ENCODE measurements at regions not wholly inside any gene's neighbourhood (a gene's known extent, or its start where the extent isn't known, plus 50 kb on each side); places are given as distances from the start of the nearest gene placed in this dataset.

DNA sequence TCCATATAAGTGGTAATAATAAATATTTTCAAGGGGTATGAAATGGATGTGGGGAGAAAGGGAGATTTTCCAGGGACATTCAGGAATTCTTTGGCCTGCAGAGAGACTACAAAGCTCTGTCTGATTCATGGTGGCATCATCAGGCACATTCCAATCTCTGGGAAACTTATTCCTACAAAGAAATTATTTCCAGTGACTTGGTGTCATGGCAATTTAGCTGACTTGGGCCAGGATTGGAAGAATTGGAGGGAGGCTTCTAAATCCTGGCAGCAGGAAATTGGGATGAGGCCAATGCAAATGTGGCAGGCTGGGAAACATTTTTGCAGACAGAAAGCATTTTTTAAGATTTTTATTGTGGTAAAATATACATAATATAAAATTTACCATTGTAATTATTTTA is 204.6 kb downstream of the RTL9 start:
- Histone ChIP-seq H4K20me1 (ENCODE audit: control insufficient read depth, extremely low read depth, insufficient read depth, low read length) (no peaks in the 10 kb centered on the region), H3K27ac (ENCODE audit: control insufficient read depth, insufficient read depth, low read length) (no peak overlapping the region), H3K9me1 (ENCODE audit: control insufficient read depth, extremely low read depth, insufficient read depth, low read length) (no peaks in the 10 kb centered on the region), H2AFZ (ENCODE audit: control insufficient read depth, low read length) (no peak overlapping the region), H3K9ac (ENCODE audit: control insufficient read depth, extremely low read depth, insufficient read depth, low read length) (no peak overlapping the region), H3K4me2 (ENCODE audit: control insufficient read depth, extremely low read depth, insufficient read depth, low read depth, low read length) (no peak overlapping the region), H3K9me3 (ENCODE audit: control insufficient read depth, low read depth, low read length) (no peaks in the 10 kb centered on the region), H3K36me3 (ENCODE audit: control insufficient read depth in 2 of 2, extremely low read depth in 1 of 2, insufficient read depth in 2 of 2, low read length in 2 of 2) (no peaks in the 10 kb centered on the region), H3K4me3 (ENCODE audit: control insufficient read depth in 2 of 3, extremely low read depth in 1 of 3, insufficient read depth in 2 of 3, low read depth in 1 of 3, low read length in 3 of 3) (no peak overlapping the region), H3K79me2 (ENCODE audit: control insufficient read depth, insufficient read depth, low read length) (no peaks in the 10 kb centered on the region), H3K27me3 (ENCODE audit: control insufficient read depth, extremely low read depth, insufficient read depth, low read length) (no peaks in the 10 kb centered on the region), H3K4me1 (ENCODE audit: control insufficient read depth, extremely low read depth, insufficient read depth, low read length) (no peaks in the 10 kb centered on the region)
- no peak for FAIRE-seq
- DNase-seq (ENCODE audit: low read depth, low spot score): no peak
- dilution Hi-C loops (cut with MboI; ENCODE audit: extremely low pct_ligation_motif_present, low sequenced_read_pairs): no loop called here
- TF ChIP-seq, protein P1, sequence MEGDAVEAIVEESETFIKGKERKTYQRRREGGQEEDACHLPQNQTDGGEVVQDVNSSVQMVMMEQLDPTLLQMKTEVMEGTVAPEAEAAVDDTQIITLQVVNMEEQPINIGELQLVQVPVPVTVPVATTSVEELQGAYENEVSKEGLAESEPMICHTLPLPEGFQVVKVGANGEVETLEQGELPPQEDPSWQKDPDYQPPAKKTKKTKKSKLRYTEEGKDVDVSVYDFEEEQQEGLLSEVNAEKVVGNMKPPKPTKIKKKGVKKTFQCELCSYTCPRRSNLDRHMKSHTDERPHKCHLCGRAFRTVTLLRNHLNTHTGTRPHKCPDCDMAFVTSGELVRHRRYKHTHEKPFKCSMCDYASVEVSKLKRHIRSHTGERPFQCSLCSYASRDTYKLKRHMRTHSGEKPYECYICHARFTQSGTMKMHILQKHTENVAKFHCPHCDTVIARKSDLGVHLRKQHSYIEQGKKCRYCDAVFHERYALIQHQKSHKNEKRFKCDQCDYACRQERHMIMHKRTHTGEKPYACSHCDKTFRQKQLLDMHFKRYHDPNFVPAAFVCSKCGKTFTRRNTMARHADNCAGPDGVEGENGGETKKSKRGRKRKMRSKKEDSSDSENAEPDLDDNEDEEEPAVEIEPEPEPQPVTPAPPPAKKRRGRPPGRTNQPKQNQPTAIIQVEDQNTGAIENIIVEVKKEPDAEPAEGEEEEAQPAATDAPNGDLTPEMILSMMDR (optimal IDR thresholded peaks at IDR 0.05 in 1 of 3, IDR thresholded peaks at IDR 0.05 in 1 of 3, conservative IDR thresholded peaks at IDR 0.05 in 1 of 3; ENCODE audit: extremely low read depth in 1 of 3, insufficient read depth in 2 of 3, low read length in 3 of 3): no peak
- no peak for TF ChIP-seq EZH2 (IDR thresholded peaks at IDR 0.05; ENCODE audit: low read length)

DNA sequence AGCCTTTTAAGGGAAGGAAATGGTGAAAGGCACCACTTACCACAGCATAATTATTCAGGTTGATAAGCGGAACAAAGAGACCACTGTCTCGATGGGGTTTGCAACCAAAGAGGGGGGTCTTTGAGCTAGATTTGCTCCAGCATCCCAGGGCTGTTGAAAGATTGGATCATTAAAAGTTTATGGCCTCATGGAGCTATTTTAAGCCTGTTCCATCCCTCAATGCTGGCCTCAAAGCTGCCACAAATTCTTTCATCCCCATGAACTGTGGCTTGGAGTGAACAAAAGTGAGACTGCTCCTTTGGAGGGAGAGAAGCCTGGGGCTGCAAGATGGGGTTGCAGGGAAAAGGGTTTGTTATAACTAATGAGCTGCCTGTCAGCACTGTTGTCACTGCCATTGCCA is 209.8 kb downstream of the RTL9 start:
- Histone ChIP-seq H3K4me1 (ENCODE audit: control insufficient read depth, extremely low read depth, insufficient read depth, low read length) (no peaks in the 10 kb centered on the region), H3K4me2 (ENCODE audit: control insufficient read depth, extremely low read depth, insufficient read depth, low read depth, low read length) (no peak overlapping the region), H3K79me2 (ENCODE audit: control insufficient read depth, insufficient read depth, low read length) (no peaks in the 10 kb centered on the region), H3K9ac (ENCODE audit: control insufficient read depth, extremely low read depth, insufficient read depth, low read length) (no peak overlapping the region), H3K9me3 (ENCODE audit: control insufficient read depth, low read depth, low read length) (no peaks in the 10 kb centered on the region), H3K36me3 (ENCODE audit: control insufficient read depth in 2 of 2, extremely low read depth in 1 of 2, insufficient read depth in 2 of 2, low read length in 2 of 2) (no peaks in the 10 kb centered on the region), H3K9me1 (ENCODE audit: control insufficient read depth, extremely low read depth, insufficient read depth, low read length) (no peaks in the 10 kb centered on the region), H2AFZ (ENCODE audit: control insufficient read depth, low read length) (no peak overlapping the region), H3K27ac (ENCODE audit: control insufficient read depth, insufficient read depth, low read length) (no peak overlapping the region), H3K4me3 (ENCODE audit: control insufficient read depth in 2 of 3, extremely low read depth in 1 of 3, insufficient read depth in 2 of 3, low read depth in 1 of 3, low read length in 3 of 3) (no peak overlapping the region), H3K27me3 (ENCODE audit: control insufficient read depth, extremely low read depth, insufficient read depth, low read length) (peaks cover 6% of the 10 kb centered on the region), H4K20me1 (ENCODE audit: control insufficient read depth, extremely low read depth, insufficient read depth, low read length) (no peaks in the 10 kb centered on the region)
- dilution Hi-C loops (cut with MboI; ENCODE audit: extremely low pct_ligation_motif_present, low sequenced_read_pairs): no loop called here
- no peak for TF ChIP-seq EZH2 (IDR thresholded peaks at IDR 0.05; ENCODE audit: low read length)
- TF ChIP-seq, protein P1 (optimal IDR thresholded peaks at IDR 0.05 in 1 of 3, IDR thresholded peaks at IDR 0.05 in 1 of 3, conservative IDR thresholded peaks at IDR 0.05 in 1 of 3; ENCODE audit: extremely low read depth in 1 of 3, insufficient read depth in 2 of 3, low read length in 3 of 3): no peak
- no peak for DNase-seq (ENCODE audit: low read depth, low spot score)
- no peak for FAIRE-seq

All from keratinocyte (primary cell).